ENCODE measurements at regions not wholly inside any gene's neighbourhood (a gene's known extent, or its start where the extent isn't known, plus 50 kb on each side); places are given as distances from the start of the nearest gene placed in this dataset.

DNA sequence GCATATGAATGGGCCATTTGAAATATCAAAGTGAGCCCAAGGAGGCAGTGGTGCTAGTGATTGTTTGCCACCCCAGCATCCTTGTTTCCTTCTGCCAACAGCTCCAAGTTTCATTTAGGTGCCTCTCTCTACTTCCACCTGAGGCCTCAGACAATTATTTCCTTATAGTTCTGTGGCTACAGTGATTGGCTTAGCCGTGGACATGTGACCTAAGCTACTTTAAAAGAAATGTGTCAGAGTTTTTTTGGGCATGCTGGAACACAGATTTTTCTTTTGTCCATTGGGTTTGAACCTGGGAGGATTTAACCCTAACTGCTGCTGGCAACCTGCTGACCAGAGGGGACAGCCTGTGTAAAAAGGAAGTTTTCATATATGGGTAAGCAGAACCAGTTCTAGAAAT is 319.4 kb downstream of the CD109 start:
- TF ChIP-seq, protein P1, sequence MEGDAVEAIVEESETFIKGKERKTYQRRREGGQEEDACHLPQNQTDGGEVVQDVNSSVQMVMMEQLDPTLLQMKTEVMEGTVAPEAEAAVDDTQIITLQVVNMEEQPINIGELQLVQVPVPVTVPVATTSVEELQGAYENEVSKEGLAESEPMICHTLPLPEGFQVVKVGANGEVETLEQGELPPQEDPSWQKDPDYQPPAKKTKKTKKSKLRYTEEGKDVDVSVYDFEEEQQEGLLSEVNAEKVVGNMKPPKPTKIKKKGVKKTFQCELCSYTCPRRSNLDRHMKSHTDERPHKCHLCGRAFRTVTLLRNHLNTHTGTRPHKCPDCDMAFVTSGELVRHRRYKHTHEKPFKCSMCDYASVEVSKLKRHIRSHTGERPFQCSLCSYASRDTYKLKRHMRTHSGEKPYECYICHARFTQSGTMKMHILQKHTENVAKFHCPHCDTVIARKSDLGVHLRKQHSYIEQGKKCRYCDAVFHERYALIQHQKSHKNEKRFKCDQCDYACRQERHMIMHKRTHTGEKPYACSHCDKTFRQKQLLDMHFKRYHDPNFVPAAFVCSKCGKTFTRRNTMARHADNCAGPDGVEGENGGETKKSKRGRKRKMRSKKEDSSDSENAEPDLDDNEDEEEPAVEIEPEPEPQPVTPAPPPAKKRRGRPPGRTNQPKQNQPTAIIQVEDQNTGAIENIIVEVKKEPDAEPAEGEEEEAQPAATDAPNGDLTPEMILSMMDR (IDR thresholded peaks at IDR 0.05) = no peak
- TF ChIP-seq POLR2AphosphoS5 (IDR thresholded peaks at IDR 0.05) = no peak

Measured in upper lobe of left lung (tissue), 4 donors.